Colonic mucosa (tissue), 4 donors: ENCODE measurements at regions not wholly inside any gene's neighbourhood (a gene's known extent, or its start where the extent isn't known, plus 50 kb on each side); places are given as distances from the start of the nearest gene placed in this dataset.

Source experiments
- DNase-seq: peaks from one replicate; pipeline ENCODE4 v3.0.0-alpha.2; 2020
- H3K27ac ChIP-seq: fragments of 200-600 bp; one replicate; pipeline ENCODE4 v1.8.0; 2021
- H3K27me3 ChIP-seq: fragments of 200-600 bp; one replicate; pipeline ENCODE4 v1.8.0; 2021
- H3K36me3 ChIP-seq: fragments of 200-600 bp; one replicate; pipeline ENCODE4 v1.8.0; 2021
- H3K4me1 ChIP-seq: fragments of 200-600 bp; one replicate; pipeline ENCODE4 v1.8.0; 2021; ENCODE audit warnings: mild to moderate bottlenecking
- H3K4me3 ChIP-seq: fragments of 200-600 bp; one replicate; pipeline ENCODE4 v1.8.0; 2021
- H3K9ac ChIP-seq, 2 donors: one replicate each; pipeline ENCODE4 v1.7.0; 2013; ENCODE audit warnings: control low read depth in 2 of 2, low read depth in 2 of 2, low read length in 2 of 2
- H3K9me3 ChIP-seq: fragments of 200-600 bp; one replicate; pipeline ENCODE4 v1.8.0; 2021
- intact Hi-C: fragments of 100-400 bp; cut with DNase I; formaldehyde crosslinking; loops from one replicate; pipeline ENCODE4 v1.14.1; 2022
- TF ChIP-seq, protein P1 (sequence below): fragments of 200-600 bp; IDR thresholded peaks from one replicate; pipeline ENCODE4 v1.8.0; 2022; ENCODE audit warnings: antibody characterized with exemption, mild to moderate bottlenecking
- donor health status: healthy.
- donor health status: DM: no; HTN: no; CAD: no.
- donor health status: DM: no; HTN: no; CAD: no.

DNA sequence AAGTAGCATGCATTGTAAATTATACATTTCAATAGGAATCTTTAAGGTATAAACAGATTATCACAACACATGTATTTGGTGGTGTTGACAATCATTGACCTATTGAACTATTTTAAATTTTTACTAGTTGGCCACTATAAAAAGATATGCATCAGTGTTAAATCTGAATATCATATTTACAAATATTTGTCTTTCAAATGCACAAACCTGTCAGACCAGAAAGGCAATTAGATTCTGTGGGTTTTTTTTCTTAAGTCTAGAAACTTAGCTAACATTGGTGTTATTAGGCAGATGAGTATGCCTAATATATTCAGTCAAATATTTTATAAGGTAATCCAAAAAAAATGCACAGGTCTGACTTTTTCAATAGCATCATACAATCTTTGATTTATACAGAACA is 241.4 kb upstream of the DGKB start:
- no peak overlapping the region for H3K4me3 ChIP-seq
- no peaks in the 10 kb centered on the region for H3K36me3 ChIP-seq
- no peaks in the 10 kb centered on the region for H3K27me3 ChIP-seq
- H3K9me3 ChIP-seq, result no peaks in the 10 kb centered on the region
- no peaks in the 10 kb centered on the region for H3K4me1 ChIP-seq
- intact Hi-C loops, result no loop called here
- DNase-seq, result no peak
- H3K9ac ChIP-seq, result no peak overlapping the region
- H3K27ac ChIP-seq, result no peak overlapping the region
- TF ChIP-seq, protein P1, sequence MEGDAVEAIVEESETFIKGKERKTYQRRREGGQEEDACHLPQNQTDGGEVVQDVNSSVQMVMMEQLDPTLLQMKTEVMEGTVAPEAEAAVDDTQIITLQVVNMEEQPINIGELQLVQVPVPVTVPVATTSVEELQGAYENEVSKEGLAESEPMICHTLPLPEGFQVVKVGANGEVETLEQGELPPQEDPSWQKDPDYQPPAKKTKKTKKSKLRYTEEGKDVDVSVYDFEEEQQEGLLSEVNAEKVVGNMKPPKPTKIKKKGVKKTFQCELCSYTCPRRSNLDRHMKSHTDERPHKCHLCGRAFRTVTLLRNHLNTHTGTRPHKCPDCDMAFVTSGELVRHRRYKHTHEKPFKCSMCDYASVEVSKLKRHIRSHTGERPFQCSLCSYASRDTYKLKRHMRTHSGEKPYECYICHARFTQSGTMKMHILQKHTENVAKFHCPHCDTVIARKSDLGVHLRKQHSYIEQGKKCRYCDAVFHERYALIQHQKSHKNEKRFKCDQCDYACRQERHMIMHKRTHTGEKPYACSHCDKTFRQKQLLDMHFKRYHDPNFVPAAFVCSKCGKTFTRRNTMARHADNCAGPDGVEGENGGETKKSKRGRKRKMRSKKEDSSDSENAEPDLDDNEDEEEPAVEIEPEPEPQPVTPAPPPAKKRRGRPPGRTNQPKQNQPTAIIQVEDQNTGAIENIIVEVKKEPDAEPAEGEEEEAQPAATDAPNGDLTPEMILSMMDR, result no peak

- TF ChIP-seq, protein P1, result no peak
Observed at GRCh38 chr7:15143121-15143520, 240.6 kb upstream of the DGKB start.

GRCh38 chr7:15140431-15140830 is 237.9 kb upstream of the DGKB start:
- Histone ChIP-seq H3K36me3 (no peaks in the 10 kb centered on the region), H3K9me3 (no peaks in the 10 kb centered on the region), H3K27me3 (no peaks in the 10 kb centered on the region), H3K27ac (no peak overlapping the region), H3K4me1 (no peaks in the 10 kb centered on the region), H3K4me3 (no peak overlapping the region), H3K9ac (no peak overlapping the region)
- intact Hi-C loops, result no loop called here
- DNase-seq, result no peak
- TF ChIP-seq, protein P1, result no peak

More at GRCh38 chr7:15143121-15143520, 240.6 kb upstream of the DGKB start:
- Histone ChIP-seq H3K9me3 (no peaks in the 10 kb centered on the region), H3K4me3 (no peak overlapping the region), H3K9ac (no peak overlapping the region), H3K36me3 (no peaks in the 10 kb centered on the region), H3K4me1 (no peaks in the 10 kb centered on the region), H3K27me3 (no peaks in the 10 kb centered on the region), H3K27ac (no peak overlapping the region)
- DNase-seq, result no peak
- intact Hi-C loops, result no loop called here

GRCh38 chr7:15131661-15132060 is 229.1 kb upstream of the DGKB start:
- no peaks in the 10 kb centered on the region for H3K36me3 ChIP-seq
- no peaks in the 10 kb centered on the region for H3K4me1 ChIP-seq
- intact Hi-C loops, result no loop called here
- H3K27ac ChIP-seq, result no peak overlapping the region
- no peaks in the 10 kb centered on the region for H3K27me3 ChIP-seq
- TF ChIP-seq, protein P1, result no peak
- H3K4me3 ChIP-seq, result no peak overlapping the region
- H3K9me3 ChIP-seq, result no peaks in the 10 kb centered on the region
- H3K9ac ChIP-seq, result no peak overlapping the region
- DNase-seq, result no peak

GRCh38 chr7:15130666-15131541 is 228.4 kb upstream of the DGKB start:
- Histone ChIP-seq H3K4me1 (no peaks in the 10 kb centered on the region), H3K9me3 (no peaks in the 10 kb centered on the region), H3K9ac (no peak overlapping the region), H3K27ac (no peak overlapping the region), H3K36me3 (no peaks in the 10 kb centered on the region), H3K27me3 (no peaks in the 10 kb centered on the region), H3K4me3 (no peak overlapping the region)
- no peak for DNase-seq
- intact Hi-C loops, result no loop called here
- TF ChIP-seq, protein P1, result no peak
